ENCODE measurements at regions not wholly inside any gene's neighbourhood (a gene's known extent, or its start where the extent isn't known, plus 50 kb on each side); places are given as distances from the start of the nearest gene placed in this dataset.

- TF ChIP-seq, protein P1, sequence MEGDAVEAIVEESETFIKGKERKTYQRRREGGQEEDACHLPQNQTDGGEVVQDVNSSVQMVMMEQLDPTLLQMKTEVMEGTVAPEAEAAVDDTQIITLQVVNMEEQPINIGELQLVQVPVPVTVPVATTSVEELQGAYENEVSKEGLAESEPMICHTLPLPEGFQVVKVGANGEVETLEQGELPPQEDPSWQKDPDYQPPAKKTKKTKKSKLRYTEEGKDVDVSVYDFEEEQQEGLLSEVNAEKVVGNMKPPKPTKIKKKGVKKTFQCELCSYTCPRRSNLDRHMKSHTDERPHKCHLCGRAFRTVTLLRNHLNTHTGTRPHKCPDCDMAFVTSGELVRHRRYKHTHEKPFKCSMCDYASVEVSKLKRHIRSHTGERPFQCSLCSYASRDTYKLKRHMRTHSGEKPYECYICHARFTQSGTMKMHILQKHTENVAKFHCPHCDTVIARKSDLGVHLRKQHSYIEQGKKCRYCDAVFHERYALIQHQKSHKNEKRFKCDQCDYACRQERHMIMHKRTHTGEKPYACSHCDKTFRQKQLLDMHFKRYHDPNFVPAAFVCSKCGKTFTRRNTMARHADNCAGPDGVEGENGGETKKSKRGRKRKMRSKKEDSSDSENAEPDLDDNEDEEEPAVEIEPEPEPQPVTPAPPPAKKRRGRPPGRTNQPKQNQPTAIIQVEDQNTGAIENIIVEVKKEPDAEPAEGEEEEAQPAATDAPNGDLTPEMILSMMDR (conservative IDR thresholded peaks at IDR 0.05; ENCODE audit: low read length): no peak
- no peak for TF ChIP-seq EZH2phosphoT487 (IDR thresholded peaks at IDR 0.05; ENCODE audit: borderline replicate concordance, low read depth, low read length)
Measured at GRCh38 chr1:34520111-34520510, 234.7 kb upstream of the GJB5 start.

Data from OCI-LY7 (cell line).